Liver (tissue), 3 donors: ENCODE measurements at regions not wholly inside any gene's neighbourhood (a gene's known extent, or its start where the extent isn't known, plus 50 kb on each side); places are given as distances from the start of the nearest gene placed in this dataset.

Experiments
- ATF3 ChIP-seq: IDR thresholded peaks from 2 replicates; pipeline ENCODE4 v1.6.1; 2016; ENCODE audit warnings: antibody characterized with exemption
- CTCF ChIP-seq: fragments of 150-350 bp; IDR thresholded peaks from 2 replicates; pipeline ENCODE4 v1.5.1; 2017; ENCODE audit warnings: improper control_type of control experiment, low read depth, low read length; ENCODE audit not compliant: missing input control
- donor health status: healthy.
- donor health status: healthy.

GRCh38 chr7:145644426-145645134, 472.0 kb upstream of the CNTNAP2 start:
- TF ChIP-seq CTCF, result no peak
- TF ChIP-seq ATF3, result no peak
